Esophagus squamous epithelium (tissue), 4 donors: ENCODE measurements at regions not wholly inside any gene's neighbourhood (a gene's known extent, or its start where the extent isn't known, plus 50 kb on each side); places are given as distances from the start of the nearest gene placed in this dataset.

Experiments used
- POLR2A ChIP-seq, 4 donors: fragments of 450-650 bp; IDR thresholded peaks; one replicate each; pipeline ENCODE4 v1.6.1; 2017; ENCODE audit warnings: antibody characterized with exemption in 4 of 4, mild to moderate bottlenecking in 4 of 4, moderate library complexity in 3 of 4
- TF ChIP-seq, protein P1 (sequence below), 6 experiments: fragments of 450-650 bp in 4 of 6; fragments of 200-600 bp in 2 of 6; sonication (generic) in 2 of 6; IDR thresholded peaks; one replicate each; pipeline ENCODE4 v1.5.1; 2016 to 2019; ENCODE audit warnings: antibody characterized with exemption in 6 of 6, mild to moderate bottlenecking in 4 of 6, moderate library complexity in 4 of 6

DNA sequence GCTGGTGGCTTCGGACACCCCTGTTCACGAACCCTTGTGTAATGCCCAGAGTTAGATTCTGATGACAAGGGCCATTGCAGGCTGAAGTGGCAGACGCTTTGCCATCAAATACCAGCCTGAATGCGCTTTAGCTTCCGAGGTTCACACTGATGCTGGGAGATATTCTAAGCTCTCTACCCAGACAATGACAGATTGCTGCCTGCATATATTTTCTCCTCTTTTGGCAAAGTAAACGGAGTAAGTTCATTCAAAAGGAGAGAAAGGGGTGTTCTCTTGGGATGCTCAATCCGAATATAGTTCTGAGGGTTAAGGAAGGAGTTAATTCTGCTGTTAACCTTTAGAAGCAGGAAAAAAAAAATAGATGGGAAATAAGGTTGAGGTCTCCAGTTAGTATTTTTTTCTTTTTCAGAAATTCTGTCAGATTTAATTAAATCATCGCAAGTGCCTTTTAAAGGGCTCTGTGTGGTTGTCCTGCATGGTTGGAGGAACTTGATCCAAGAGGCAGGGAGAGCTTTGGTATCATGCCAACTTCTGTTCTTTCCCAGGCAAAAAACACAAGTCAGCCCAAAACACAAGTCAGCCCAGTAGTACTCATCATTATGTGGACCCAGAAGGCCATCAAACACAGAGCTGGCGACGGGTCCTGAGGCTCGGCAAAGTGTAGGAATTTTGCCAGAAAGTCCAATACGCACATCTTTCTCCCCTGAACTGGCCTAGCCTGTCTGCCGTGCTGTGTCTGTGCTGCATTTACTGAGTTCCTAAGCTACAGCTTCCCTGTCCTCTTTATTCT lies 70.9 kb upstream of the ST8SIA2 start:
- TF ChIP-seq POLR2A (IDR thresholded peaks at IDR 0.05), result no peak
- TF ChIP-seq, protein P1, sequence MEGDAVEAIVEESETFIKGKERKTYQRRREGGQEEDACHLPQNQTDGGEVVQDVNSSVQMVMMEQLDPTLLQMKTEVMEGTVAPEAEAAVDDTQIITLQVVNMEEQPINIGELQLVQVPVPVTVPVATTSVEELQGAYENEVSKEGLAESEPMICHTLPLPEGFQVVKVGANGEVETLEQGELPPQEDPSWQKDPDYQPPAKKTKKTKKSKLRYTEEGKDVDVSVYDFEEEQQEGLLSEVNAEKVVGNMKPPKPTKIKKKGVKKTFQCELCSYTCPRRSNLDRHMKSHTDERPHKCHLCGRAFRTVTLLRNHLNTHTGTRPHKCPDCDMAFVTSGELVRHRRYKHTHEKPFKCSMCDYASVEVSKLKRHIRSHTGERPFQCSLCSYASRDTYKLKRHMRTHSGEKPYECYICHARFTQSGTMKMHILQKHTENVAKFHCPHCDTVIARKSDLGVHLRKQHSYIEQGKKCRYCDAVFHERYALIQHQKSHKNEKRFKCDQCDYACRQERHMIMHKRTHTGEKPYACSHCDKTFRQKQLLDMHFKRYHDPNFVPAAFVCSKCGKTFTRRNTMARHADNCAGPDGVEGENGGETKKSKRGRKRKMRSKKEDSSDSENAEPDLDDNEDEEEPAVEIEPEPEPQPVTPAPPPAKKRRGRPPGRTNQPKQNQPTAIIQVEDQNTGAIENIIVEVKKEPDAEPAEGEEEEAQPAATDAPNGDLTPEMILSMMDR (IDR thresholded peaks at IDR 0.05), result no peak
